ENCODE measurements at regions not wholly inside any gene's neighbourhood (a gene's known extent, or its start where the extent isn't known, plus 50 kb on each side); places are given as distances from the start of the nearest gene placed in this dataset.

DNA sequence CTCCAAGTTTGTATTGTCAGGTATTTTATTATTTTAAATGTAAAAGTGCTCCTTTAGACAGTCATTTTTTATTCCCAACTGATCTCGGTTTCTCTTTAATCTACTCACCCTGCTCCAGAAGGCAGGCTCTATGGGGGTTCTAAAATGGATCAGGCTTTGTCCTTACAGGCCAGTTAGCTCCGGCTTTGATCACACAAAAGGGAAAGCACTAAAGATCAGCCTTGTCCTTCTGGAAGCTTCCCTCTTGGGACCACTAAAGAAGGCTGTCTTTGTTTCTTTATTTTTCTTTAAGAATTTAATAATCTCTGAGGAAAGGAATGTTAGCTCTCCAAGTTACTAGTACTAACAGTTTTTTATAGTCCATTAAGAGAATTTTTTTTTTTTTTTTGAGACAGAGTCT, 560.5 kb upstream of the ZNF717 start:
- TF ChIP-seq PBX3 (IDR thresholded peaks at IDR 0.05) (no peak), RAD21 (IDR thresholded peaks at IDR 0.05; ENCODE audit: low read length) (no peak), USF1 (IDR thresholded peaks at IDR 0.05; ENCODE audit: borderline replicate concordance, low read depth) (no peak), MAX (IDR thresholded peaks at IDR 0.05; ENCODE audit: low read depth) (no peak), GATA2 (CRISPR knock-in tag; IDR thresholded peaks at IDR 0.05) (no peak), FOXJ3 (CRISPR knock-in tag; IDR thresholded peaks at IDR 0.05) (no peak), SMC3 (IDR thresholded peaks at IDR 0.05; ENCODE audit: low read depth, low read length) (no peak), SIN3A (IDR thresholded peaks at IDR 0.05; ENCODE audit: borderline replicate concordance, low read depth, low read length) (no peak), EP300 (IDR thresholded peaks at IDR 0.05; ENCODE audit: borderline replicate concordance in 1 of 2, low read depth in 1 of 2, low read length in 1 of 2) (no peak)
- TF ChIP-seq, protein P1, sequence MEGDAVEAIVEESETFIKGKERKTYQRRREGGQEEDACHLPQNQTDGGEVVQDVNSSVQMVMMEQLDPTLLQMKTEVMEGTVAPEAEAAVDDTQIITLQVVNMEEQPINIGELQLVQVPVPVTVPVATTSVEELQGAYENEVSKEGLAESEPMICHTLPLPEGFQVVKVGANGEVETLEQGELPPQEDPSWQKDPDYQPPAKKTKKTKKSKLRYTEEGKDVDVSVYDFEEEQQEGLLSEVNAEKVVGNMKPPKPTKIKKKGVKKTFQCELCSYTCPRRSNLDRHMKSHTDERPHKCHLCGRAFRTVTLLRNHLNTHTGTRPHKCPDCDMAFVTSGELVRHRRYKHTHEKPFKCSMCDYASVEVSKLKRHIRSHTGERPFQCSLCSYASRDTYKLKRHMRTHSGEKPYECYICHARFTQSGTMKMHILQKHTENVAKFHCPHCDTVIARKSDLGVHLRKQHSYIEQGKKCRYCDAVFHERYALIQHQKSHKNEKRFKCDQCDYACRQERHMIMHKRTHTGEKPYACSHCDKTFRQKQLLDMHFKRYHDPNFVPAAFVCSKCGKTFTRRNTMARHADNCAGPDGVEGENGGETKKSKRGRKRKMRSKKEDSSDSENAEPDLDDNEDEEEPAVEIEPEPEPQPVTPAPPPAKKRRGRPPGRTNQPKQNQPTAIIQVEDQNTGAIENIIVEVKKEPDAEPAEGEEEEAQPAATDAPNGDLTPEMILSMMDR (IDR thresholded peaks at IDR 0.05), result no peak
